SK-N-SH (cell line): ENCODE measurements at regions not wholly inside any gene's neighbourhood (a gene's known extent, or its start where the extent isn't known, plus 50 kb on each side); places are given as distances from the start of the nearest gene placed in this dataset.

Experiments used
- CTCF ChIP-seq: fragments of 200-600 bp; sonication (generic); IDR thresholded peaks from 2 replicates; pipeline ENCODE4 v1.6.1; 2017; ENCODE audit warnings: antibody characterized with exemption, mild to moderate bottlenecking, moderate library complexity
- ELF1 ChIP-seq: IDR thresholded peaks from 2 replicates; pipeline ENCODE4 v1.4.0; 2012
- EP300 ChIP-seq, 2 experiments: IDR thresholded peaks; 2 replicates each; pipeline versions ENCODE4 v1.4.0 to v1.6.1; 2012; ENCODE audit warnings: borderline replicate concordance in 1 of 2, low read depth in 1 of 2, low read length in 1 of 2
- EZH2phosphoT487 ChIP-seq: fragments of 200-600 bp; sonication (generic); IDR thresholded peaks from 2 replicates; pipeline ENCODE4 v1.6.1; 2017; ENCODE audit warnings: low read depth, mixed run types, mild to moderate bottlenecking, antibody characterized with exemption, moderate library complexity, borderline replicate concordance
- JUND ChIP-seq: IDR thresholded peaks from 2 replicates; pipeline ENCODE4 v1.4.0; 2012
- MAX ChIP-seq: IDR thresholded peaks from 2 replicates; pipeline ENCODE4 v1.4.0; 2012; ENCODE audit warnings: low read depth
- NRF1 ChIP-seq: IDR thresholded peaks from 2 replicates; pipeline ENCODE4 v1.6.1; 2012; ENCODE audit warnings: low read depth, mild to moderate bottlenecking, low read length
- POLR2AphosphoS5 ChIP-seq: IDR thresholded peaks from 2 replicates; pipeline ENCODE4 v1.6.1; 2012; ENCODE audit warnings: low read depth, low read length
- RAD21 ChIP-seq: IDR thresholded peaks from 2 replicates; pipeline ENCODE4 v1.6.1; 2012; ENCODE audit warnings: mild to moderate bottlenecking, low read length
- SIN3A ChIP-seq: IDR thresholded peaks from 2 replicates; pipeline ENCODE4 v1.6.1; 2012; ENCODE audit warnings: low read depth, mild to moderate bottlenecking, low read length, moderate library complexity, borderline replicate concordance
- TAF1 ChIP-seq: IDR thresholded peaks from 2 replicates; pipeline ENCODE4 v1.6.1; 2012; ENCODE audit warnings: low read depth, mild to moderate bottlenecking, low read length, moderate library complexity, borderline replicate concordance
- TF ChIP-seq, protein P1 (sequence below): IDR thresholded peaks from 2 replicates; pipeline ENCODE4 v1.6.1; 2012; ENCODE audit warnings: mild to moderate bottlenecking, low read depth, low read length, moderate library complexity

GRCh38 chr5:171635028-171635427 lies 150.6 kb upstream of the SMIM23 start:
- TF ChIP-seq SIN3A: no peak
- no peak for TF ChIP-seq CTCF
- TF ChIP-seq EZH2phosphoT487: no peak
- no peak for TF ChIP-seq POLR2AphosphoS5
- no peak for TF ChIP-seq MAX
- TF ChIP-seq ELF1: no peak
- no peak for TF ChIP-seq RAD21
- TF ChIP-seq JUND: no peak
- no peak for TF ChIP-seq NRF1
- no peak for TF ChIP-seq TAF1
- TF ChIP-seq, protein P1, sequence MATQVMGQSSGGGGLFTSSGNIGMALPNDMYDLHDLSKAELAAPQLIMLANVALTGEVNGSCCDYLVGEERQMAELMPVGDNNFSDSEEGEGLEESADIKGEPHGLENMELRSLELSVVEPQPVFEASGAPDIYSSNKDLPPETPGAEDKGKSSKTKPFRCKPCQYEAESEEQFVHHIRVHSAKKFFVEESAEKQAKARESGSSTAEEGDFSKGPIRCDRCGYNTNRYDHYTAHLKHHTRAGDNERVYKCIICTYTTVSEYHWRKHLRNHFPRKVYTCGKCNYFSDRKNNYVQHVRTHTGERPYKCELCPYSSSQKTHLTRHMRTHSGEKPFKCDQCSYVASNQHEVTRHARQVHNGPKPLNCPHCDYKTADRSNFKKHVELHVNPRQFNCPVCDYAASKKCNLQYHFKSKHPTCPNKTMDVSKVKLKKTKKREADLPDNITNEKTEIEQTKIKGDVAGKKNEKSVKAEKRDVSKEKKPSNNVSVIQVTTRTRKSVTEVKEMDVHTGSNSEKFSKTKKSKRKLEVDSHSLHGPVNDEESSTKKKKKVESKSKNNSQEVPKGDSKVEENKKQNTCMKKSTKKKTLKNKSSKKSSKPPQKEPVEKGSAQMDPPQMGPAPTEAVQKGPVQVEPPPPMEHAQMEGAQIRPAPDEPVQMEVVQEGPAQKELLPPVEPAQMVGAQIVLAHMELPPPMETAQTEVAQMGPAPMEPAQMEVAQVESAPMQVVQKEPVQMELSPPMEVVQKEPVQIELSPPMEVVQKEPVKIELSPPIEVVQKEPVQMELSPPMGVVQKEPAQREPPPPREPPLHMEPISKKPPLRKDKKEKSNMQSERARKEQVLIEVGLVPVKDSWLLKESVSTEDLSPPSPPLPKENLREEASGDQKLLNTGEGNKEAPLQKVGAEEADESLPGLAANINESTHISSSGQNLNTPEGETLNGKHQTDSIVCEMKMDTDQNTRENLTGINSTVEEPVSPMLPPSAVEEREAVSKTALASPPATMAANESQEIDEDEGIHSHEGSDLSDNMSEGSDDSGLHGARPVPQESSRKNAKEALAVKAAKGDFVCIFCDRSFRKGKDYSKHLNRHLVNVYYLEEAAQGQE: no peak
- TF ChIP-seq EP300 (IDR thresholded peaks at IDR 0.05; ENCODE audit: borderline replicate concordance in 1 of 2, low read depth in 1 of 2, low read length in 1 of 2): no peak
